IPS-18c (cell line): ENCODE measurements at regions not wholly inside any gene's neighbourhood (a gene's known extent, or its start where the extent isn't known, plus 50 kb on each side); places are given as distances from the start of the nearest gene placed in this dataset.

Experiments
- H3K4me3 ChIP-seq: 2 replicates; pipeline ENCODE4 v1.7.0; 2013; ENCODE audit warnings: low read depth, mild to moderate bottlenecking, low read length, moderate library complexity; ENCODE audit not compliant: insufficient read depth
- H3K9me3 ChIP-seq: one replicate; pipeline ENCODE4 v1.6.1; 2013; ENCODE audit warnings: mild to moderate bottlenecking, low read length, moderate library complexity; ENCODE audit not compliant: control insufficient read depth, insufficient read depth

GRCh38 chr18:22844628-22845027 lies 88.5 kb upstream of the RBBP8 start:
- Histone ChIP-seq H3K4me3 (no peak overlapping the region), H3K9me3 (no peaks in the 10 kb centered on the region)

GRCh38 chr18:22846088-22846683 lies 86.9 kb upstream of the RBBP8 start:
- Histone ChIP-seq H3K9me3 (no peaks in the 10 kb centered on the region), H3K4me3 (no peak overlapping the region)

GRCh38 chr18:22846697-22847096 lies 86.4 kb upstream of the RBBP8 start:
- Histone ChIP-seq H3K9me3 (no peaks in the 10 kb centered on the region), H3K4me3 (no peak overlapping the region)

GRCh38 chr18:22847392-22847791 lies 85.7 kb upstream of the RBBP8 start:
- Histone ChIP-seq H3K4me3 (no peak overlapping the region), H3K9me3 (no peaks in the 10 kb centered on the region)

GRCh38 chr18:22847867-22848451 lies 85.2 kb upstream of the RBBP8 start:
- Histone ChIP-seq H3K9me3 (no peaks in the 10 kb centered on the region), H3K4me3 (no peak overlapping the region)

- no peaks in the 10 kb centered on the region for H3K9me3 ChIP-seq
- no peak overlapping the region for H3K4me3 ChIP-seq
These were observed 84.5 kb upstream of the RBBP8 start for GRCh38 chr18:22848615-22849014.

GRCh38 chr18:22856870-22857269 lies 76.3 kb upstream of the RBBP8 start:
- Histone ChIP-seq H3K4me3 (no peak overlapping the region), H3K9me3 (no peaks in the 10 kb centered on the region)

GRCh38 chr18:22858121-22858520 lies 75.0 kb upstream of the RBBP8 start:
- Histone ChIP-seq H3K4me3 (no peak overlapping the region), H3K9me3 (no peaks in the 10 kb centered on the region)

- H3K9me3 ChIP-seq, result no peaks in the 10 kb centered on the region
- H3K4me3 ChIP-seq, result no peak overlapping the region
These were observed 72.3 kb upstream of the RBBP8 start for GRCh38 chr18:22860807-22861206.

GRCh38 chr18:22865354-22866116 lies 67.6 kb upstream of the RBBP8 start:
- no peak overlapping the region for H3K4me3 ChIP-seq
- H3K9me3 ChIP-seq, result no peaks in the 10 kb centered on the region

- Histone ChIP-seq H3K4me3 (no peak overlapping the region), H3K9me3 (no peaks in the 10 kb centered on the region)
These were observed 64.3 kb upstream of the RBBP8 start for GRCh38 chr18:22868831-22869230.

GRCh38 chr18:22871809-22872525 lies 61.2 kb upstream of the RBBP8 start:
- Histone ChIP-seq H3K4me3 (no peak overlapping the region), H3K9me3 (no peaks in the 10 kb centered on the region)

- Histone ChIP-seq H3K9me3 (no peaks in the 10 kb centered on the region), H3K4me3 (no peak overlapping the region)
These were observed 60.1 kb upstream of the RBBP8 start for GRCh38 chr18:22872900-22873537.

- no peaks in the 10 kb centered on the region for H3K9me3 ChIP-seq
- no peak overlapping the region for H3K4me3 ChIP-seq
These were observed 53.8 kb upstream of the RBBP8 start for GRCh38 chr18:22879293-22879692.

- peaks cover 6% of the 10 kb centered on the region for H3K9me3 ChIP-seq
- no peak overlapping the region for H3K4me3 ChIP-seq
These were observed 51.0 kb upstream of the RBBP8 start for GRCh38 chr18:22882084-22882483.

- Histone ChIP-seq H3K9me3 (peaks cover 6% of the 10 kb centered on the region), H3K4me3 (no peak overlapping the region)
These were observed 49.9 kb upstream of the RBBP8 start for GRCh38 chr18:22883179-22883578.
